BE2C (cell line): ENCODE measurements at regions not wholly inside any gene's neighbourhood (a gene's known extent, or its start where the extent isn't known, plus 50 kb on each side); places are given as distances from the start of the nearest gene placed in this dataset.

Experiments used
- DNase-seq: peaks from one replicate; pipeline ENCODE4 v3.0.0-alpha.2; 2020
- H3K27me3 ChIP-seq: fragments of 250-450 bp; sonication (Bioruptor Pico); 2 replicates; pipeline ENCODE4 v1.5.1; 2020; ENCODE audit warnings: mild to moderate bottlenecking
- H3K36me3 ChIP-seq: fragments of 250-450 bp; sonication (Bioruptor Pico); 2 replicates; pipeline ENCODE4 v1.5.1; 2020; ENCODE audit warnings: mild to moderate bottlenecking
- H3K4me1 ChIP-seq: fragments of 250-450 bp; sonication (Bioruptor Pico); 2 replicates; pipeline ENCODE4 v1.5.1; 2020
- H3K4me3 ChIP-seq: 2 replicates; pipeline ENCODE4 v1.5.1; 2011; ENCODE audit warnings: low read depth, low read length
- H3K9me3 ChIP-seq: fragments of 250-450 bp; sonication (Bioruptor Pico); 2 replicates; pipeline ENCODE4 v1.5.1; 2020
- TF ChIP-seq, protein P1 (sequence below): IDR thresholded peaks from 2 replicates; pipeline ENCODE4 v1.5.1; 2012; ENCODE audit warnings: mild to moderate bottlenecking, low read depth, low read length

DNA sequence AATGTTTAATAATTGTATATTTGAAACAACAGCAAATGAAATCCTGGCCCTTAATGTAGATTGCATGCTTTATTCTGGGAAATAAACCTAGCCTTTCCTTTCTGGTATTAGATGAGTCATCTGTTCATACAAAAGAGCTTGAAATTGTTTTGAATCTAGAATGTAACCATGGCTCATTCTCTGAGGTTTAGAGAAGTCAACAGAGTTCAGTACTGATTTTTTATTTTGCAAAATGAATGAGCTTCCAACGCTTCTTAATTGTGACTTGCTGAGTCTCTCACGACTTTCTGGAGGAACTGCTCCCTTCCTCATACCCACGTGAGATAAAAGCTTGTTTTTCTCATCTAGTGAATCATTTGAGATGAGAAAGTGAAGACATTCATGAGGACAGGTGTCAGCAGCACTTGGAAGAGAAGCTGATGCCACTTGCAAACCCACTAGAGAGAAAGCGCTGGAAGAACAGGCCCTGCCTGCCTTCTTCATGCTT lies 509.6 kb downstream of the VRK1 start:
- no peak overlapping the region for H3K4me3 ChIP-seq
- H3K4me1 ChIP-seq: no peaks in the 10 kb centered on the region
- DNase-seq: no peak
- no peaks in the 10 kb centered on the region for H3K27me3 ChIP-seq
- H3K36me3 ChIP-seq: no peaks in the 10 kb centered on the region
- TF ChIP-seq, protein P1, sequence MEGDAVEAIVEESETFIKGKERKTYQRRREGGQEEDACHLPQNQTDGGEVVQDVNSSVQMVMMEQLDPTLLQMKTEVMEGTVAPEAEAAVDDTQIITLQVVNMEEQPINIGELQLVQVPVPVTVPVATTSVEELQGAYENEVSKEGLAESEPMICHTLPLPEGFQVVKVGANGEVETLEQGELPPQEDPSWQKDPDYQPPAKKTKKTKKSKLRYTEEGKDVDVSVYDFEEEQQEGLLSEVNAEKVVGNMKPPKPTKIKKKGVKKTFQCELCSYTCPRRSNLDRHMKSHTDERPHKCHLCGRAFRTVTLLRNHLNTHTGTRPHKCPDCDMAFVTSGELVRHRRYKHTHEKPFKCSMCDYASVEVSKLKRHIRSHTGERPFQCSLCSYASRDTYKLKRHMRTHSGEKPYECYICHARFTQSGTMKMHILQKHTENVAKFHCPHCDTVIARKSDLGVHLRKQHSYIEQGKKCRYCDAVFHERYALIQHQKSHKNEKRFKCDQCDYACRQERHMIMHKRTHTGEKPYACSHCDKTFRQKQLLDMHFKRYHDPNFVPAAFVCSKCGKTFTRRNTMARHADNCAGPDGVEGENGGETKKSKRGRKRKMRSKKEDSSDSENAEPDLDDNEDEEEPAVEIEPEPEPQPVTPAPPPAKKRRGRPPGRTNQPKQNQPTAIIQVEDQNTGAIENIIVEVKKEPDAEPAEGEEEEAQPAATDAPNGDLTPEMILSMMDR: no peak
- no peaks in the 10 kb centered on the region for H3K9me3 ChIP-seq

DNA sequence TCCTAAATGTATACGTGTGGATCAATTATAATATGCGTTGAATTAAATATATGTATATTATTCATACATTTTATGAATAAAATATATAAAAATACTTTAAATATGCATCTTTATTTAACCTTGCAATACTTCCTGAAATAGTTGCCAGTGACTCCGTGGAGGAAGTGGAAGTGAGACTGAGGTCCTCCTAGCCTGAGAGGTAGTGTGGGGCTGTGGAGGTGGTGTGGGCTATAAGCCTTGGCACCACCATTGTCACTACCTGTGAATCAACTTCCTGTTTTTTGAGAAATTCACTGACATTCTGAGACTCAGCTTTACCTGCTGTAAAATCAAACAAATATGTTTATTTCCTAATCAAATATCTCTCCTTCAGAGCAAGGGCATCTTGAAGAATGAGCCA lies 514.2 kb downstream of the VRK1 start:
- Histone ChIP-seq H3K4me1 (no peaks in the 10 kb centered on the region), H3K27me3 (no peaks in the 10 kb centered on the region), H3K9me3 (no peaks in the 10 kb centered on the region), H3K4me3 (no peak overlapping the region), H3K36me3 (no peaks in the 10 kb centered on the region)
- DNase-seq: no peak
- TF ChIP-seq, protein P1: no peak

DNA sequence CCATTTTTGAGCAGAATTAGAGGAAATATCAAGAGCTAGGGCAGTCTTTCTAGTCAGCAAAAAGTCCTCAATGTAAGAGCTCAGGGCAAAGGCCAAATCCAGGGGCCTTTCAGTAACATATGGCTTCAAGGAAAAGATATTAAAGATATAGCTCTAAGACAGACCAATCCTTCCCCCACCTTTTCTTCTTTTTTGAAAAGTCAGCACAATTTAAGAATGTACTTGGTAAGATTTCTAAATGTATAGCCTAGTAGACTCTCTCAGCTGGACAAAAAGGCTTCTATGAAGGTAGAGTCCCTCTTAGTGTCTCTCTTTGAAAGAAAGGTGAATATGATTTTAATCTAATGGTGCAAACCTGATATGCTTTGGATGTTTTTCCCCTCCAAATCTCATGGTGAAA lies 515.7 kb downstream of the VRK1 start:
- Histone ChIP-seq H3K36me3 (no peaks in the 10 kb centered on the region), H3K4me1 (no peaks in the 10 kb centered on the region), H3K27me3 (no peaks in the 10 kb centered on the region), H3K9me3 (no peaks in the 10 kb centered on the region), H3K4me3 (no peak overlapping the region)
- TF ChIP-seq, protein P1: no peak
- no peak for DNase-seq

DNA sequence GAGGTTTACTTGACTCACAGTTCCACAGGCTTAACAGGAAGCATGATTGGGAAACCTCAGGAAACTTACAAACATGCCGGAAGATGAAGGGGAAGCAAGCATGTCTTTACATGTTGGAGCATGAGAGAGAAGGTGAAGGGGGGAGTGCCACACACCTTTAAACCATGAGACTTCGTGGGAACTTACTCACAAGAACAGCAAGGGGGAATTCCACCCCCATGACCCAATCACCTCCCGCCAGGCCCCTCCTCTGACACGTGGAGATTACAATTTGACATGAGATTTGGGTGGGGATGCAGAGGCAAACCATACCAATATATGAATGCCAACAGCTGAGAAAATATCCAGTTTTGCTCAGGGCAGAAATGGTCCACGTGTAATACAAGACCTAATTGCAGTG lies 518.6 kb downstream of the VRK1 start:
- Histone ChIP-seq H3K4me1 (no peaks in the 10 kb centered on the region), H3K36me3 (no peaks in the 10 kb centered on the region), H3K9me3 (no peaks in the 10 kb centered on the region), H3K4me3 (no peak overlapping the region), H3K27me3 (no peaks in the 10 kb centered on the region)
- TF ChIP-seq, protein P1: no peak
- no peak for DNase-seq

DNA sequence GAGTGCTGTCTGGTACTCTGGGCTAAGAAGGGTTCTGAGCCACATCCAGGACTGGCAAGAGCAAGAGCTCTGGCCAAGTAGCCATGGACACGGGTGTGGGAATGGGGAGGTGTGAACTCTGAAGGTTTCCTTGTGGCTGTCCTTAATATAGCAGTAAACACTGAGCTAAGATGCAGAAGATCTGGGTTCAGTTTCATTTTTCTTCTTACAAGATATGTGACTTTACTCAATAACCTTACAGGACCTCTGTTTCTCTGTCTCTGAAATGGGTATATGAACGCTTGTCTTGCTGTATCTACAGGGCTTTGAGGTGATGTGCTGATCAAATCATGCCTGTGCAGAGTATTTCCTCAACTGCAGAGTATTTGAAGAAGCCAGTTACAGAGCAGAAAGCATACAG lies 521.2 kb downstream of the VRK1 start:
- H3K4me1 ChIP-seq: no peaks in the 10 kb centered on the region
- no peak overlapping the region for H3K4me3 ChIP-seq
- no peak for DNase-seq
- TF ChIP-seq, protein P1: no peak
- no peaks in the 10 kb centered on the region for H3K27me3 ChIP-seq
- H3K36me3 ChIP-seq: no peaks in the 10 kb centered on the region
- H3K9me3 ChIP-seq: no peaks in the 10 kb centered on the region

DNA sequence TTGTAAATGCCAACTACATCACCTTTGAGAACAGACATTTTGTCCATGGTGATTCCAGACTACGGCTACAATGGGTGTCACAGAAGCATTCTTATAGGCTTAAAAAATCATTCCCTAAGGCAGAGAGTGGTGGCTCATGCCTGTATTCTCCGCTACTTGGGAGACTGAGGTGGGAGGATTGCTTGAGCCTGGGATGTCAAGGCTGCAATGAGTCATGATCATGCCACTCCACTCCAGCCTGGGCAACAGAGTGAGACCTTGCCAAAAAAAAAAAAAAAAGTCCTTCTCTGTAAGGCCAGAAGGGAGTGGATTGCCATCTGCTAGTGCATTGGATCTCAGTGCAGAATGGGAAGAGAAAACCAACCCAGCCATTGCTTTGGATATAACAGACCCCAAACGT lies 522.5 kb downstream of the VRK1 start:
- TF ChIP-seq, protein P1: no peak
- no peaks in the 10 kb centered on the region for H3K27me3 ChIP-seq
- H3K36me3 ChIP-seq: no peaks in the 10 kb centered on the region
- no peaks in the 10 kb centered on the region for H3K9me3 ChIP-seq
- no peaks in the 10 kb centered on the region for H3K4me1 ChIP-seq
- no peak for DNase-seq
- no peak overlapping the region for H3K4me3 ChIP-seq
